HepG2 (cell line): ENCODE measurements at regions not wholly inside any gene's neighbourhood (a gene's known extent, or its start where the extent isn't known, plus 50 kb on each side); places are given as distances from the start of the nearest gene placed in this dataset.

Source experiments
- ATAC-seq: fragments of 200-7000 bp; cut with Tn5 transposase; 3 replicates; pipeline ENCODE4 v1.9.1; 2020; ENCODE audit warnings: mild to moderate bottlenecking, moderate library complexity
- BruUV-seq: library from RNA; stranded (reverse); fragments of 400-500 nt; replicated peaks from 2 replicates; lab custom pipeline; 2021; lab: Mats Ljungman, UMichigan
- CTCF ChIA-PET: fragments of 300-600 bp; formaldehyde crosslinking; extraction: SDS; loops from one replicate; lab custom pipeline; 2021; ENCODE audit warnings: low total read pairs, inconsistent platforms, low intra/inter-chr PET ratio; lab: Yijun Ruan, JAX
- POLR2A ChIA-PET: fragments of 350-600 bp; sonication (Branson Sonifier 250); formaldehyde crosslinking; loops from one replicate; lab custom pipeline; 2020; ENCODE audit warnings: antibody characterized with exemption, inconsistent platforms; lab: Yijun Ruan, JAX
- DNase-seq: peaks from one replicate; pipeline ENCODE4 v3.0.0-alpha.2; 2015; ENCODE audit warnings: low spot score
- FAIRE-seq: peaks from 3 replicates; lab custom pipeline; 2011; peaks lifted over from hg19 to GRCh38; lab: Jason Lieb, UNC
- H2AFZ ChIP-seq: one replicate; pipeline ENCODE4 v1.6.1; 2011; ENCODE audit warnings: low read length, inconsistent platforms
- H3K27ac ChIP-seq: fragments of 300-600 bp; 3 replicates; pipeline ENCODE4 v1.8.0; 2011; ENCODE audit warnings: mixed run types, mild to moderate bottlenecking, mixed read lengths, low read length, inconsistent platforms; ENCODE audit not compliant: insufficient read depth; ENCODE audit errors: extremely low read length
- H3K27me3 ChIP-seq, 2 experiments: fragments of 200-600 bp in 1 of 2; 2 replicates in 1 of 2; 3 replicates in 1 of 2; pipeline versions ENCODE4 v1.6.0 to v1.8.0; 2011; ENCODE audit warnings: low read length in 2 of 2, mild to moderate bottlenecking in 2 of 2, moderate library complexity in 2 of 2, inconsistent platforms in 1 of 2; ENCODE audit not compliant: insufficient read depth in 2 of 2, control insufficient read depth in 1 of 2
- H3K36me3 ChIP-seq, 2 experiments: fragments of 200-600 bp in 1 of 2; replicated peaks in 1 of 2; 2 replicates in 1 of 2; 3 replicates in 1 of 2; pipeline versions ENCODE4 v1.5.1 to v1.8.0; 2011; ENCODE audit warnings: low read length in 2 of 2, inconsistent platforms in 1 of 2; ENCODE audit not compliant: insufficient read depth in 2 of 2, control insufficient read depth in 1 of 2
- H3K4me1 ChIP-seq: 2 replicates; pipeline ENCODE4 v1.5.1; 2012; ENCODE audit warnings: low read length, inconsistent platforms; ENCODE audit not compliant: insufficient read depth
- H3K4me2 ChIP-seq: 2 replicates; pipeline ENCODE4 v1.6.0; 2011; ENCODE audit warnings: low read depth, low read length, inconsistent platforms
- H3K4me3 ChIP-seq, 3 experiments: fragments of 200-600 bp in 1 of 3; sonication (generic), shearing (Covaris generic) in 1 of 3; replicated peaks in 1 of 3; 2 replicates each; pipeline ENCODE4 v1.5.1; 2011 to 2016; ENCODE audit warnings: low read length in 3 of 3, inconsistent platforms in 2 of 3, low read depth in 2 of 3, mild to moderate bottlenecking in 2 of 3, control low read depth in 1 of 3, mixed read lengths in 1 of 3; ENCODE audit not compliant: insufficient read depth in 1 of 3
- H3K79me2 ChIP-seq: one replicate; pipeline ENCODE4 v1.6.1; 2011; ENCODE audit warnings: low read length, inconsistent platforms; ENCODE audit not compliant: insufficient read depth
- H3K9ac ChIP-seq: 2 replicates; pipeline ENCODE4 v1.6.0; 2011; ENCODE audit warnings: mild to moderate bottlenecking, low read depth, low read length, inconsistent platforms; ENCODE audit not compliant: insufficient read depth
- H3K9me3 ChIP-seq: 2 replicates; pipeline ENCODE4 v1.5.1; 2012; ENCODE audit warnings: mild to moderate bottlenecking, low read length
- H4K20me1 ChIP-seq: 2 replicates; pipeline ENCODE4 v1.6.0; 2011; ENCODE audit warnings: inconsistent platforms, mild to moderate bottlenecking, low read length, moderate library complexity; ENCODE audit not compliant: insufficient read depth
- HNRNPK ChIP-seq: fragments of 200-400 bp; formaldehyde crosslinking; IDR thresholded peaks from 2 replicates; pipeline ENCODE4 v1.6.1; 2018; ENCODE audit warnings: low read length, low read depth, moderate library complexity, mild to moderate bottlenecking; ENCODE audit not compliant: poor library complexity, severe bottlenecking
- IKZF4 ChIP-seq: sonication (generic); formaldehyde crosslinking; IDR thresholded peaks from 2 replicates; pipeline ENCODE4 v1.5.1; 2020; ENCODE audit warnings: borderline replicate concordance, mild to moderate bottlenecking, low read depth, missing genetic modification reagents; ENCODE audit errors: not compliant biosample characterization
- KLF15 ChIP-seq: sonication (generic); formaldehyde crosslinking; IDR thresholded peaks from 2 replicates; pipeline ENCODE4 v1.8.1; 2023; ENCODE audit warnings: borderline replicate concordance, mild to moderate bottlenecking, inconsistent platforms, missing genetic modification reagents, mixed read lengths
- NRL ChIP-seq: sonication (generic); formaldehyde crosslinking; IDR thresholded peaks from 2 replicates; pipeline ENCODE4 v1.5.0; 2020; ENCODE audit warnings: missing genetic modification reagents, mild to moderate bottlenecking, moderate library complexity, borderline replicate concordance
- POLR2AphosphoS2 ChIP-seq: IDR thresholded peaks from 2 replicates; pipeline ENCODE4 v1.6.1; 2011; ENCODE audit warnings: low read depth, low read length, improper control_type of control experiment
- TEAD2 ChIP-seq: sonication (generic); formaldehyde crosslinking; IDR thresholded peaks from 2 replicates; pipeline ENCODE4 v1.9.0; 2021; ENCODE audit warnings: missing genetic modification reagents
- WIZ ChIP-seq: sonication (generic); formaldehyde crosslinking; IDR thresholded peaks from 2 replicates; pipeline ENCODE4 v1.5.1; 2020; ENCODE audit warnings: mild to moderate bottlenecking, missing genetic modification reagents
- ZBTB42 ChIP-seq: sonication (generic); formaldehyde crosslinking; IDR thresholded peaks from 2 replicates; pipeline ENCODE4 v1.5.0; 2020; ENCODE audit warnings: mild to moderate bottlenecking, missing genetic modification reagents
- ZC3H4 ChIP-seq: sonication (generic); formaldehyde crosslinking; IDR thresholded peaks from 2 replicates; pipeline ENCODE4 v1.4.0; 2020; ENCODE audit warnings: missing genetic modification reagents, borderline replicate concordance
- ZFX ChIP-seq: sonication (generic); formaldehyde crosslinking; IDR thresholded peaks from 2 replicates; pipeline ENCODE4 v1.4.0; 2020; ENCODE audit warnings: mild to moderate bottlenecking, low read depth, missing genetic modification reagents, moderate library complexity
- ZNF782 ChIP-seq: sonication (generic); formaldehyde crosslinking; IDR thresholded peaks from 2 replicates; pipeline ENCODE4 v1.4.0; 2020; ENCODE audit warnings: missing genetic modification reagents, mild to moderate bottlenecking, borderline replicate concordance
- ZSCAN30 ChIP-seq: sonication (generic); formaldehyde crosslinking; IDR thresholded peaks from 2 replicates; pipeline ENCODE4 v1.5.0; 2020; ENCODE audit warnings: mild to moderate bottlenecking, missing genetic modification reagents
- WGBS: methylation state at CpG from one replicate; pipeline ENCODE4 v1.1.6; 2017; ENCODE audit warnings: low lambda C conversion rate; 5-methylcytosine and 5-hydroxymethylcytosine counted together
- in situ Hi-C: cut with HindIII; loops from 2 replicates; pipeline ENCODE4 v1.10.0; 2017; ENCODE audit warnings: low pct_unique_long_range_greater_than_20kb; ENCODE audit not compliant: extremely low pct_ligation_motif_present
- intact Hi-C: fragments of 100-400 bp; cut with micrococcal nuclease; formaldehyde crosslinking; loops from one replicate; pipeline ENCODE4 v1.10.0; 2022; ENCODE audit not compliant: unreplicated experiment
- TF ChIP-seq, protein P1 (sequence below): sonication (generic); formaldehyde crosslinking; IDR thresholded peaks from 2 replicates; pipeline ENCODE4 v1.4.0; 2020; ENCODE audit warnings: missing genetic modification reagents
- TF ChIP-seq, protein P2 (sequence below): IDR thresholded peaks from 2 replicates; pipeline ENCODE4 v1.6.1; 2016; ENCODE audit warnings: missing genetic modification reagents, missing compliant biosample characterization
- TF ChIP-seq, protein P3 (sequence below): sonication (generic); formaldehyde crosslinking; IDR thresholded peaks from 2 replicates; pipeline ENCODE4 v1.4.0; 2020; ENCODE audit warnings: missing genetic modification reagents
- TF ChIP-seq, protein P4 (sequence below): sonication (generic); formaldehyde crosslinking; IDR thresholded peaks from 2 replicates; pipeline ENCODE4 v1.5.0; 2020; ENCODE audit warnings: missing genetic modification reagents, mild to moderate bottlenecking, borderline replicate concordance

DNA sequence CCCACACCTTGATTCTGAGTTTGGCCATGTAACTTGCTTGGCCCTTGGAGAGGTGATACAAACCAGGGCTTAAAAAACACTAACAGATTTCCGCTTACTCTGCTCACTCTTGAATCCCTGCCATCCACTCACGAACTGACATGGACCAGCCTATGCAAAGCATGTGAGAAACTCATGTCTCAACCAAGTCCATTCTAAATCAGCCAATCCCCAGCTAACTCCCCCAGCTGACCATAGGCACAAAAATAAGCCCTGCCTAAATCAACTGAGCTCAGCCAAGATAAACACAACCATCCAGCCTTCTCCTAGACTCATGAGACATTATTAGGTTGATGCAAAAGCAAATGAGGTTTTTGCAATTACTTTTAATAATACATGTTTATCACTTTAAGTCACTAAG is 353.9 kb upstream of the TBX3 start:
- no peak for DNase-seq
- no peaks in the 10 kb centered on the region for H3K9me3 ChIP-seq
- FAIRE-seq = no peak
- BruUV-seq = no TSS peak
- H3K79me2 ChIP-seq = no peaks in the 10 kb centered on the region
- H4K20me1 ChIP-seq = no peaks in the 10 kb centered on the region
- H3K4me2 ChIP-seq = no peak overlapping the region
- POLR2A ChIA-PET = no interaction called here
- H2AFZ ChIP-seq = no peak overlapping the region
- WGBS = 36% methylated on average over 2 of the region's 2 CpGs
- no peak for ATAC-seq
- CTCF ChIA-PET = no interaction called here
- H3K27me3 ChIP-seq = no peaks in the 10 kb centered on the region
- no peak overlapping the region for H3K4me3 ChIP-seq
- H3K36me3 ChIP-seq = no peaks in the 10 kb centered on the region
- in situ Hi-C loops = no loop called here
- no peak overlapping the region for H3K27ac ChIP-seq
- TF ChIP-seq KLF15 (CRISPR knock-in tag) (no peak), WIZ (no peak), ZNF782 (CRISPR knock-in tag) (no peak), ZSCAN30 (CRISPR knock-in tag) (no peak), ZFX (CRISPR knock-in tag) (no peak), TEAD2 (CRISPR knock-in tag) (no peak), IKZF4 (CRISPR knock-in tag) (no peak), NRL (CRISPR knock-in tag) (no peak), ZC3H4 (no peak), POLR2AphosphoS2 (no peak), HNRNPK (no peak), ZBTB42 (CRISPR knock-in tag) (no peak)
- TF ChIP-seq, protein P1, sequence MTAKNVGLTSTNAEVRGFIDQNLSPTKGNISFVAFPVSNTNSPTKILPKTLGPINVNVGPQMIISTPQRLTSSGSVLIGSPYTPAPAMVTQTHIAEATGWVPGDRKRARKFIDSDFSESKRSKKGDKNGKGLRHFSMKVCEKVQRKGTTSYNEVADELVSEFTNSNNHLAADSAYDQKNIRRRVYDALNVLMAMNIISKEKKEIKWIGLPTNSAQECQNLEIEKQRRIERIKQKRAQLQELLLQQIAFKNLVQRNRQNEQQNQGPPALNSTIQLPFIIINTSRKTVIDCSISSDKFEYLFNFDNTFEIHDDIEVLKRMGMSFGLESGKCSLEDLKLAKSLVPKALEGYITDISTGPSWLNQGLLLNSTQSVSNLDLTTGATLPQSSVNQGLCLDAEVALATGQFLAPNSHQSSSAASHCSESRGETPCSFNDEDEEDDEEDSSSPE (CRISPR knock-in tag) = no peak
- TF ChIP-seq, protein P2, sequence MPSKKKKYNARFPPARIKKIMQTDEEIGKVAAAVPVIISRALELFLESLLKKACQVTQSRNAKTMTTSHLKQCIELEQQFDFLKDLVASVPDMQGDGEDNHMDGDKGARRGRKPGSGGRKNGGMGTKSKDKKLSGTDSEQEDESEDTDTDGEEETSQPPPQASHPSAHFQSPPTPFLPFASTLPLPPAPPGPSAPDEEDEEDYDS = no peak
- TF ChIP-seq, protein P3, sequence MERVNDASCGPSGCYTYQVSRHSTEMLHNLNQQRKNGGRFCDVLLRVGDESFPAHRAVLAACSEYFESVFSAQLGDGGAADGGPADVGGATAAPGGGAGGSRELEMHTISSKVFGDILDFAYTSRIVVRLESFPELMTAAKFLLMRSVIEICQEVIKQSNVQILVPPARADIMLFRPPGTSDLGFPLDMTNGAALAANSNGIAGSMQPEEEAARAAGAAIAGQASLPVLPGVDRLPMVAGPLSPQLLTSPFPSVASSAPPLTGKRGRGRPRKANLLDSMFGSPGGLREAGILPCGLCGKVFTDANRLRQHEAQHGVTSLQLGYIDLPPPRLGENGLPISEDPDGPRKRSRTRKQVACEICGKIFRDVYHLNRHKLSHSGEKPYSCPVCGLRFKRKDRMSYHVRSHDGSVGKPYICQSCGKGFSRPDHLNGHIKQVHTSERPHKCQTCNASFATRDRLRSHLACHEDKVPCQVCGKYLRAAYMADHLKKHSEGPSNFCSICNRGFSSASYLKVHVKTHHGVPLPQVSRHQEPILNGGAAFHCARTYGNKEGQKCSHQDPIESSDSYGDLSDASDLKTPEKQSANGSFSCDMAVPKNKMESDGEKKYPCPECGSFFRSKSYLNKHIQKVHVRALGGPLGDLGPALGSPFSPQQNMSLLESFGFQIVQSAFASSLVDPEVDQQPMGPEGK = no peak
- TF ChIP-seq, protein P4, sequence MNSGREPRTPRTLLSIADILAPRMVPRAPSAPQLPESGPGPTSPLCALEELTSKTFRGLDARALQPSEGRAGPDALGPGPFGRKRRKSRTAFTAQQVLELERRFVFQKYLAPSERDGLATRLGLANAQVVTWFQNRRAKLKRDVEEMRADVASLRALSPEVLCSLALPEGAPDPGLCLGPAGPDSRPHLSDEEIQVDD (CRISPR knock-in tag) = no peak
- H3K9ac ChIP-seq = no peak overlapping the region
- no peaks in the 10 kb centered on the region for H3K4me1 ChIP-seq
- intact Hi-C loops = no loop called here
